Urinary bladder (tissue), 3 donors: ENCODE measurements at regions not wholly inside any gene's neighbourhood (a gene's known extent, or its start where the extent isn't known, plus 50 kb on each side); places are given as distances from the start of the nearest gene placed in this dataset.
"Not testable (repeated sequence)": the region's sequence is repeated elsewhere in the genome, so short reads cannot be mapped to it uniquely, and the experiment has no call there.

Experiments used
- DNase-seq: peaks from one replicate; pipeline ENCODE4 v3.0.0-alpha.2; 2015; ENCODE audit errors: extremely low spot score
- H3K27ac ChIP-seq: one replicate; pipeline ENCODE4 v1.5.1; 2013; ENCODE audit warnings: low read depth, mild to moderate bottlenecking, moderate library complexity
- H3K36me3 ChIP-seq: one replicate; pipeline ENCODE4 v1.6.1; 2013; ENCODE audit warnings: mild to moderate bottlenecking, moderate library complexity; ENCODE audit not compliant: insufficient read depth
- H3K4me1 ChIP-seq: one replicate; pipeline ENCODE4 v1.6.1; 2013; ENCODE audit warnings: mild to moderate bottlenecking, moderate library complexity; ENCODE audit not compliant: insufficient read depth
- H3K4me3 ChIP-seq: one replicate; pipeline ENCODE4 v1.5.1; 2013; ENCODE audit warnings: low read depth, low read length
- WGBS: extraction: QIAGEN DNeasy Blood & Tissue Kit; methylation state at CpG from one replicate; pipeline ENCODE4 v1.1.7; 2013; 5-methylcytosine and 5-hydroxymethylcytosine counted together
- donor health status: healthy with polysubstance abuse.
- donor health status: healthy.

DNA sequence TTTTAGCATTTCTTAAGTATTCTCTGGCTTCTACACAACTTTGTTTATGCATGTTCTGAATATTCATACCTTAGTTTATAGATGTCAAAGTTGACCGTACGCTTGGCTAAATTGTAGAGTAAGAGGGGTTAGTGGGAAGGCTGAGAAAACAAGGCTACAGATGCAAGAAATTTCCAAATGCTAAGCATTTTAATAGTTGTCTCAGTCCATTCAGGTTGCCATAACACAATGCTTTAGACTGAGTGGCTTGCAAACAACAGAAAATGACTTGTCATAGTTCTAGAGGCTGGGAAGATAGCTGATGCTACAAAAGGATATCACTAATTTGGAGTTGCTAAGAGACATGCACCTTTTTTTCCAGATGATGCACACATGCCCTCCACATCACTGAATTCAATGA, 53.0 kb upstream of the C1QTNF3 start:
- not testable (repeated sequence) for DNase-seq, H3K27ac ChIP-seq
- WGBS = no CpG with 5 or more reads among the region's 2 CpGs

DNA sequence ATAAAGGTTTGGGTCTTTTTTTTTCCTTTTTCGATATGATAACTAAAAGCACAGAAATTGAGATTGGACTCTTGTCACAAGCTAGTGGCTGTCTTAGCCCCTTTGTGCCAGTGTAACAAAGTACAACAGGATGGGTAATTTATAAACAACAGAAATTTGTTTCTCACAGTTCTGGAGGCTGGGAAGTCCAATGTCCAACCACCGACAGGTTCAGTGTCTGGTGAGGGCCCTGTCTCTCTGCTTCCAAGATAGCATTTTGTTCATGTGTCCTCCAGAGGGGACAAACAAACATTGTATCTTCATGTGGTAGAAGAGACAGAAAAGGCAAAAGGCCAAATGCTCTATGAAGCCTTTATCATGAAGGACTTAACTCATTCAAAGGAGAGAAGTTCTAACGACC, 56.9 kb upstream of the C1QTNF3 start:
- H3K4me1 ChIP-seq, DNase-seq: not testable (repeated sequence)
- 93% methylated on average over 3 of the region's 3 CpGs for WGBS

More for the DNA sequence above, 53.0 kb upstream of the C1QTNF3 start:
- H3K4me3 ChIP-seq, H3K36me3 ChIP-seq, H3K4me1 ChIP-seq: not testable (repeated sequence)

DNA sequence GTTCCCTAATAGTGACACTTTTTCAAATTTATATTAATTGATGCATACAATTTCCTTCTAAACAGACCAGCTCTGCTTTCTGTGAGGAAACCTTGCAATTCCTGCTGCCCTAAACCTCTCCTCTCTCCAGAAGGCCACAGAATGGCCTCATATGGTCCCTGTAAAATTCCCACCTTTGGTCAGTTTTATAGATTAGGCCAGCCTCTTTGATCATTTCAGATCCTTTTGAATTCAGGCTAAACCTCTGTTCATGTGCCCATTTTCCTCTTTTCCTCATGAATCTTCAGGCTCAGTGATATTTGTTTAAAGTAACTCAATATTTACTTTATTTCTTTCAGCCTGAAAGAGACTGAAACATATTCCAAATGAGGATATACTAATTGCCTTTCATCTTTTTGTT, 58.6 kb upstream of the C1QTNF3 start:
- H3K4me3 ChIP-seq, H3K27ac ChIP-seq, DNase-seq, H3K4me1 ChIP-seq, H3K36me3 ChIP-seq: not testable (repeated sequence)

More for the DNA sequence above, 56.9 kb upstream of the C1QTNF3 start:
- not testable (repeated sequence) for H3K27ac ChIP-seq, H3K36me3 ChIP-seq, H3K4me3 ChIP-seq

DNA sequence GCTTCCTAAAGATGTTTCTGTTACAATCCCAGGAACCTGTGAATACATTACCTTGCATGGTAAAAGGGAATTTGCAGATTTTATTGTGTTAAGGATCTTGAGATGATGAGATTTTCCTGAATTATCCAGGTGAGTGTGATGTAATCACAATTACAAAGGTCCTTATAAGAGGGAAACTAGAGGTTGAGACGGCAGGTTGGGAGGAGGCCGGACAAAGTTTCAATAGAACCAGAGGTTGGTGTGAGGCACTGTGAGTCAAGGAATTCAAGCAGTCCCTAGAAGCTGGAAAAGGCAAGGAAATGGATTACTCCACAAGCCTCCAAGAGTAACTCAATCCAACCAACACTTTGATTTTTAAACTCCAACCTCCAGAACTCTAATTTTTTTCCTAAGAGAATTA, 65.9 kb upstream of the C1QTNF3 start:
- not testable (repeated sequence) for DNase-seq, H3K4me1 ChIP-seq, H3K27ac ChIP-seq, H3K4me3 ChIP-seq, H3K36me3 ChIP-seq
- 100% methylated on average over 1 of the region's 2 CpGs for WGBS

DNA sequence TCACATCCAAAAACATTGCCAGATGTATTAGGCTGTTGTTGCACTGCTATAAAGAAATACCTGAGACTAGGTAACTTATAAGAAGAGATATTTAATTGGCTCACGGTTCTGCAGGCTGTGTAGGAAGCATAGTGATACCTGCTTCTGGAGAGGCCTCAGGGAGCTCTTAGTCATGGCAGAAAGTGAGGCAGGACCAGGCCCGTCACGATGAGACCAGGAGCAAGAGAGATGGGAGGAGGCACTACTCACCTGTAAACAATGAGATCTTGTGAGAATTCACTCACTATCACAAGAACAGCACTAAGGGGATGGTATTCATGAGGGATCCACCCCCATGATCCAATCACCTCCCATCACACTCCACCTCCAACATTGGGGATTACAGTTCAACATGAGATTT, 81.3 kb upstream of the C1QTNF3 start:
- not testable (repeated sequence) for H3K27ac ChIP-seq, H3K36me3 ChIP-seq, H3K4me1 ChIP-seq, DNase-seq, H3K4me3 ChIP-seq
- 94% methylated on average over 3 of the region's 3 CpGs for WGBS

DNA sequence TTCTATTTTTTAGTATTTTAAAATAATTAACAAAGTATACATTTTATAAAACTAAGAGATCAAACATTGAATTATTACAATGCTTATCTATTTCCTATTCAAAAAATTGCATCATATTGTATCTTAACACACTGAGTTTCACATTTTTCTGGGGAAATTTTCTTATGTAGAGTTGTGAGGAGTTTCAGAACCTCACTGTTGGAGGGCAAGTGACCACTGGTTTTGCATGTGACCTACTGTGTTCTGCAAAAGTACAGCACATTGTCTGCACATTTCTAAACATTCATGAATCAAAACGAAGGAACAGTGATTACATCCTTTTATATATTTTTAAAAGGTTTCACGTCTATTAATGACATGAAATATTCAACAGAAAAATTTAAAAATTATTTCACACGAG, 82.3 kb upstream of the C1QTNF3 start:
- DNase-seq, H3K4me1 ChIP-seq, H3K27ac ChIP-seq, H3K4me3 ChIP-seq, H3K36me3 ChIP-seq: not testable (repeated sequence)
- 92% methylated on average over 3 of the region's 3 CpGs for WGBS

DNA sequence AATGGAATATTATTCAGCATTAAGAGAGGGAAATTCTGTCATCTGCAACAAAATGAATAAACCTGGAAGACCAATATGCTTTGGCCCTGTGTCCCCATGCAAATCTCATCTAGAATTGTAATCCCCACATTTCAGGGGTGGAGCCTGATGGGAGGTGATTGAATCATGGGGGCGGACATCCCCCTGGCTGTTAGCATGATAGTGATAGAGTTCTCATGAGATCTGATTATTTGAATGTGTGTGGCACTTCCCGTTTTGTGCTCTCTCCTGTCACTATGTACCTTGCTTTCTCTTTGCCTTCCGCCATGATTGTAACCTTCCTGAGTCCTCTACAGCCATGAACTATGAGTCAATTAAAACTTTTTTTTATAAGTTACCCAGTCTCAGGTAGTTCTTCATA, 83.7 kb upstream of the C1QTNF3 start:
- 95% methylated on average over 3 of the region's 3 CpGs for WGBS
- H3K36me3 ChIP-seq, H3K4me1 ChIP-seq, DNase-seq, H3K27ac ChIP-seq, H3K4me3 ChIP-seq: not testable (repeated sequence)

DNA sequence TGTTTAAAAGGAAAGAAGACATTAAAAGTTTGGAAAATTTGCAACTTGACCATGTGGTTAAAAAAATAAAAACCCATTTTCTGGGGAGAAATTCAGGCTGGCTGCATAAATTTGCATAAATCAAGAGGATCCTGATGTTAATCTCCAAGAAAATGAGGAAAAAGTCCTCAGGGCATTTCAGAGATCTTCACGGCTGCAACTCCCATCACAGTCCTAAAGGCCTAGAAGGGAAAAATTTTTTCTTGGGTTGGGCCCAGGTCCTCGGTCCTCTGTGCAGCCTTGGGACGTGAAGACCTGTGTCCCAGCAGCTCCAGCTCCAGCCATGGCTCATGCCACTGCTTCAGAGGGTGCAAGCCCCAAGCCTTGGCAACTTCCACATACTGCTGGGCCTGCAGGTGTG, 84.8 kb upstream of the C1QTNF3 start:
- not testable (repeated sequence) for H3K4me1 ChIP-seq, H3K27ac ChIP-seq, H3K36me3 ChIP-seq, DNase-seq, H3K4me3 ChIP-seq
- 97% methylated on average over 3 of the region's 3 CpGs for WGBS

DNA sequence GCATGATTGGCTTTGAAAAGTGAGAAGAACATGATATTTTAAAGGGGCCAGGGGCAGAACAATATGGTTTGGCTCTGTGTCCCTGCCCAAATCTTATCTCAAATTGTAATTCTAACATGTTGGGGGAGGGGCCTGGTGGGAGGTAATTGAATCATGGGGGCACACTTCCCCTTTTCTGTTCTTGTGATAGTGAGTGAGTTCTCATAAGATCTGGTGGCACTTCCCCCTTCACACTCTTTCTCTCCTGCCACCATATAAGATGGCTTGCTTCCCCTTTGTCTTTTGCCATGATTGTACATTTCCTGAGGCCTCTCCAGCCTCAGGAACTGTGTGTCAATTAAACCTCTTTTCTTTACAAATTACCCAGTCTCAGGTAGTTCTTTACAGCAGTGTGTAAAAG, 85.9 kb upstream of the C1QTNF3 start:
- not testable (repeated sequence) for DNase-seq, H3K4me1 ChIP-seq, H3K27ac ChIP-seq, H3K4me3 ChIP-seq, H3K36me3 ChIP-seq

DNA sequence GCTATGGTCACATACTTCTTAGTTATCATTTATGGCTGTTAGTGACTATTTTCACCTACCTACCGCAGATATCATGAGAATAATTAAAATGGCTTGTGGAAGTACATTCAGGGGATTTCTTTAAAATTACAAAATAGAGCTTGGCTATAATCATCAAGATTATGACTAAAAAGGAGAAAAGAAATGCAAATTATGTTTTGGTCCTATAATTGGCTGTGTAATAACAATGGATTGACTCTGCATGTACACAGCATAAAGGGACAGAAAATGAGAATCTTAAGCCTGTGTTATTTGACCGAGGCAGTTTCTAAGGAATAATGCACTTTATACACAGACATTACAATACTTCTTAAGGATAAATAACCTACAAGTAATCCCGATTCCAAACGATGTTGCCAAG, 112.0 kb upstream of the C1QTNF3 start:
- H3K36me3 ChIP-seq, DNase-seq, H3K4me3 ChIP-seq, H3K4me1 ChIP-seq, H3K27ac ChIP-seq: not testable (repeated sequence)
- 54% methylated on average over 4 of the region's 4 CpGs for WGBS

DNA sequence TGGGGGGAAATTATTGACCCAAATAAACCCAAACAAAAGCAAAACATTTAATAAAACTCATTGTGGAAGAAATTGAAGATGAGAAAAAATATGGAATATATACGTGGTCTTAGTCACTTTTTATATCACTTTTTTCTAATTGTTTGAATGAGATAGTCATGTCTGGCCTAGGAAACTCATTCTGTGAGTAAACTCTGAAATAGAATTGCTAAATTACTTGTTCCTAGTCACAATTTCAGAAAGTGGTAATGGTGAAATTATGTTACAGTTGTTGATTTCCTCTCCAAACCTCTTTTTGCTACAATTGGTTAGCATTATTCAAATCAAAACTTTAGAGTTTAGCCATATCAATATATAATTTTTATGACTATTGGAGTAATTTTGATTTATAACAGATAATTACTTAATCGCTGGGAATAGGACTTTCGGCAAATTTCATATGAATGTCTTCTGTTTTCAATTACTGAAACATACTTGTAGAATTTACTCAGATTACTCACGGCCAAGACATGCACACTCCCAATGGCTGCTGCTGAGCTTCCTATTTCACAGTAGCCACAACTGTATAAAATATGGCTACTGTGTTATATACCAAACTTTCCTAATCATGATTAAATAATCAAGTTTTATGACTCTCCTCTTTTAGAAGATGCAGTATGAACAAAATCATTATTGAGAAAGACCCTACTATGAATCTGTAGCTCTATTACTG, 113.8 kb upstream of the C1QTNF3 start:
- H3K4me3 ChIP-seq, H3K4me1 ChIP-seq, DNase-seq, H3K27ac ChIP-seq, H3K36me3 ChIP-seq: not testable (repeated sequence)
- WGBS = 90% methylated on average over 4 of the region's 4 CpGs

DNA sequence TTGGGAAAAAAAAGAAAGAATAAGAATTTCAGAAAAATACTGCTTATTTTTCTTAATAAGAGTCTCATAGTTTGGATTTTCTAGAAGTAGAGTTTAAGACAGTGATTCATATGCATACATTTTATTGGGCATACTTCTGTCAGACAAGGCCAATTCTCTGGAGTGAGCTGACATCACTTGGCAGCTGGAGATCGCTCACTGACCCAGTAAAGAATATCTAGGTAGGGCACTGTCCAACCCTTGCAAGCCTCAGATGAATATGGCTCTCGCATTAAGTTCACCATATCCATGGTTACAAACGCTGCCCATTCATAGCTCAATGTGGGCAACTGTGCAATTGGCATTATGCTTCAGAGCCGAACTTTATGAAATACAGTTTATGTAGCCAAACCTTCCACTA, 117.9 kb upstream of the C1QTNF3 start:
- not testable (repeated sequence) for H3K36me3 ChIP-seq, H3K4me1 ChIP-seq, DNase-seq, H3K4me3 ChIP-seq, H3K27ac ChIP-seq
- 79% methylated on average over 4 of the region's 4 CpGs for WGBS

DNA sequence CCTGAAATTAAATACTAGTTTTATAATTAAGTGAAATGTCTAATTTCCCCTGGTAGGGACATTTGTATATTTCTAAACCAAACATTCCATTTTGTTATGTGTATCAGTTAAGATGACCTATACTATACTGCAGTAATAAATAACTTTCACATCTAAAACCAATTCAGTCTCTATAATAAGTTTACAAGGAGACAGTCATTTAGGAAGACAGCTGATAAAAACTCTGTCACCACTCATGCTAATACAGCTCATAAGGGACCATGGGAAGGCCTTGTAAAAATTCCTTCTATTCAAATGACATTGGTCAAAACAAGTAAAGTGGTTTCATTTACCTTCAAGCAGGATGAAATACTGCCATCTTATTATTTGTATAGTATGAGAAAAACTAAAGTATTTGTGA, 128.4 kb upstream of the C1QTNF3 start:
- not testable (repeated sequence) for H3K27ac ChIP-seq, H3K4me1 ChIP-seq, H3K4me3 ChIP-seq, DNase-seq, H3K36me3 ChIP-seq

DNA sequence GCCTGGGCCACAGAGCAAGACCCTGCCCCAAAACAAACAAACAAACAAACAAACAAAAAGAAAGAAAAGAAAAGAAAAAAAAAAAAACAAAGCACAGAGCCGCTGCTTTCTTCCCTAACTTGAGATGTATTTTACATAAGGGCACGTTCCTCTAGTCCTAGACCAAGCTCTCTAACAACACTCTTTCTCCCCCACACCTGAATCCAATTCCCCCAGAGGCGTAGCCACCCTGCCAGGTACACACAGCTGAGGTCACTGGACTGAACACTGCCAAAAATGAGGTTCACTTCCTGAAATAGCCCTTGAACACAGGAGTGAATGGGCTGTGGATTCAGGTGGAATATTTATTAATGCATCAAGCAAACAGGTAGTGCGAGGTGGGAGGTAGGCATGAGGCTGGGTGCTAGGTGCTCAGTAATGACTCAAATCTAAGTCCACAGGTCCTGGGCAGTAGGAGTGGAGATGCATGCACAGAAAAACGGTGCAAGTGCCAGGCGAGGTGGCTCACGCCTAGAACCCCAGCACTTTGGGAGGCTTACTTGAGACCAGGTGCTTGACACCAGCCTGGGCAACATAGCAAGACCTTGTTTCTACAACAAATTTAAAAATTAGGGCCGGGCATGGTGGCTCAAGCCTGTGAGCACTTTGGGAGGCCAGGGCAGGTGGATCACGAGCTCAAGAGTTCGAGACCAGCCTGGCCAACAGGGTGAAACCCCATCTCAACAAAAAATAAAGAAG, 136.6 kb upstream of the C1QTNF3 start:
- DNase-seq, H3K4me3 ChIP-seq, H3K27ac ChIP-seq, H3K4me1 ChIP-seq, H3K36me3 ChIP-seq: not testable (repeated sequence)
- 97% methylated on average over 10 of the region's 10 CpGs for WGBS
